HG02870 (cell line): ENCODE measurements at regions not wholly inside any gene's neighbourhood (a gene's known extent, or its start where the extent isn't known, plus 50 kb on each side); places are given as distances from the start of the nearest gene placed in this dataset.
A peak's percentile ranks its signal among the peaks of the same experiment; 100 is the strongest.
"Not testable (repeated sequence)": the region's sequence is repeated elsewhere in the genome, so short reads cannot be mapped to it uniquely, and the experiment has no call there.

Experiments used
- ATAC-seq: cut with Tn5 transposase; IDR thresholded peaks from one replicate; pipeline ENCODE4 v1.9.1; 2021; ENCODE audit warnings: mild to moderate bottlenecking, moderate library complexity; ENCODE audit not compliant: unreplicated experiment

DNA sequence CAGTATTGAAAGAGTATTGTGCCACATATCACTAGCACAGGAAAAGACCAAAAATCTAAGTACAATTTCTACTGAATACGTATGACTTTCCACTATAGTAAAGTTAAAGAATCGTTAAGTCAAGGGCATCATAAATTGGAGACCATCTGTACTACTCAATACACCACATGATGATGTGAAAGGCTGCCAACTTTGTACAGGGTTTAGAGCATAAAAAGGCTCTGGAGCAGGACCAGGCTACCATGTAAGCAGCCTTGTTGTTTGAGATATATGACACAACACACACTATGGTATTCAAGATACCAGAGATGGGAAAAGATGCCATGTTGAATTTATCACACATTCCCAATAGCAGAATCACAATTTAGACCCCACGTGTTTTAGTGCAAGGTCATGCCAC lies 294.9 kb upstream of the TRPC5 start:
- ATAC-seq, result no peak

DNA sequence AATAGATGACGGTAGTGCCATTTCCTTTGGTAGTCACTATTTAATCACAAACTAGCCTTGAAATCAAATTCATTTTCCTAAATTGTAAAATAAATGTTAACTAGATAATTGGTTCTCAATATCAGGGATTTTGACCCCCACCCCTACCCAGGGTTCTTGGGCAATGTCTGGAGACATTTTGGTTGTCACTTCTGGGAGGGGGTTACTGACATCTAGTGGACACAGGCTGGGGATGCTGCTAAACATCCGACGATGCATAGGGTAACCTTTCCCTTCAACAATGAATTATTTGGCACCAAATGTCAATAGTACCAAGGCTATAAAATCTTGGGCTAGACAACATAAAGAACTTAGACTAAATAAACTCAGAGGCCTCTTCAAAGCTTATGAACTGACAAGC lies 285.8 kb upstream of the TRPC5 start:
- ATAC-seq, result no peak

DNA sequence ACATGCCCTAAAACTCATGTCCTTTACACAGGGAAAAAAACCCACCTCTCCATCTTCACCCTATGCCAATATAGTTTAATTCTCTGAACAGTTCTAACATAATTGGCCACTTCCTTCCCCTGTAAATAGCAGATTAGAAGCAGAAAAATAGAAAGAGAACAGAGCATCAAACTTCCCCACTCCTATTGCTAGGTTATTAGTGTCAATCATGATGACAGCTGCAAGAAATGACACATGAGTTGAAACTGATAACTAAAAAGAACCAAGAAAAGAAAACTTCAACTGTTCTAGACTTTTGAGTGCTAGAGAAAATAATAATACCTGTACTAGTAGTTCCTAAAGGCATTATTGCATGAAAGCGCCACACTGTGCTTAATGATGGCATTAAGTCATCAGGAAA lies 284.5 kb upstream of the TRPC5 start:
- ATAC-seq, result no peak

DNA sequence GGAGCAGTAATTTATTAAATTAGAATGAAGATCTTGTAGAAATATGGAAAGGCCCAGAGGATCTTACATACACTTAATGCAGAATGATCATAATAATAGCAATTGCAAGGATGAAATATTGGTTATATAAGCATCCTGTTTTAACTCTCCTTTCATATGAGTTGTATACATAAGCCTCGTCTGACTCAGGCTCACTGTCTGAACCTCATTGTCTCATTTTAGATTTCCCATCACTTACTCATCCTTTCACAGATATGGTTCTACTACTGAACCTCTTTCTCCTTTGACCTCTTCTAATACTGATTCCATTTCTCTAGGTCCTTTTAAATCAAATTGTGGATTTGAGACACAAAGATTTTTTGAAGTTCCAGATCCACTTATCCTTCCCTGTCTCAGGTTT lies 277.3 kb upstream of the TRPC5 start:
- no peak for ATAC-seq

DNA sequence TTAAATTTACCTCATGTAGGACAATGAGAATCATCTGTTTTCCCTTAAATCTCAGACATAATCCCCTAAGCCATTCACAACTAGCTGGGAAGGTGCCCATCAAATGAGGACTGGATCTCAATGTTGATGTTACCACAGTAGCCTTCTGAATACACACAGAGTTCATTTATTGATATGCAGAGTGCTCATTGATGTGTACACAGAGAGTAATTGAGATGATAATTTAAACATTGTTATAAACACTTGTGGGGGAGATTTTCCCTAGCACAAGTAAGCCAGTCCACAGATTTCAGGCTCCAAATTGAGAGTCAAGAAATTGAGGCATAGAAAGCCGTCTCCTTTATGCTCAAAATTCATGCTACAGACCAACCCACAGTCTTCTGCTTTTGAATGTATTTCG lies 273.4 kb upstream of the TRPC5 start:
- ATAC-seq, result no peak

DNA sequence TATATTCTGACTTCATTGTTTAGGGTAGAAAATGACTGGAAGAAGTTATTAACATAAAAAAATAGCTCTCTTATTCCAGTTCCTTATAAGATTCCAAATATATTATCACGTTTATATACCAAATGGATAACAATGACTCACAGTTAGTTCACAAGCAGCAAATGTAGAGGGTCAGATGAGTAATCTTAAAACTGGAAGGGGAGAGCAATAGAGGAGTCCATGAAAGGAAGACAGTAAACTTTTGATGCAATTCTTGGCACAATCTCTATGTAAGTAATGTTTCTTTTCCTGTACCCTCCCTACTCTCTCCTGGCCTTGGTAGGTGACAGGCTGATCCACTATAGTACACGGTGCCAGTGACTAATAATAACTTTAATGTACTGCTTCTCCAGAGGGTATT lies 259.0 kb upstream of the TRPC5 start:
- ATAC-seq, result no peak

DNA sequence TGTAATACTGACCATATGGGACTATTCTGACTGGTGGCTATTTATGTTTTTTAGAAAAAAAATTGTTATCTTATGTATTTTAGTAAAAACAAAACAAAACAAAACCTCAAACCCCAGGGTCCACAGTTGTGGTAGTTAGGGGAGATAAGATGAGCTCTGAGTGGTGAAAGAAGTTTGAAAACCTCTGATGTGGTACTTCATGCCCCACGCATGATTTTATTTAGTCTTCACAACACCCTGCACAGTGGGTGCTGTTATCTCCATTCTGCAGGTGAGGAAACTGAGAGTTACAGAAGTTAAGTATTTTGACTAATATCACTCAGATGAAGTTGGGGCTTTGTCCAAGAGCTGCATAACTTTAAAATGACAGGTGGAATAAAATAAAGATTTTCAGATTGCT lies 230.6 kb upstream of the TRPC5 start:
- no peak for ATAC-seq

DNA sequence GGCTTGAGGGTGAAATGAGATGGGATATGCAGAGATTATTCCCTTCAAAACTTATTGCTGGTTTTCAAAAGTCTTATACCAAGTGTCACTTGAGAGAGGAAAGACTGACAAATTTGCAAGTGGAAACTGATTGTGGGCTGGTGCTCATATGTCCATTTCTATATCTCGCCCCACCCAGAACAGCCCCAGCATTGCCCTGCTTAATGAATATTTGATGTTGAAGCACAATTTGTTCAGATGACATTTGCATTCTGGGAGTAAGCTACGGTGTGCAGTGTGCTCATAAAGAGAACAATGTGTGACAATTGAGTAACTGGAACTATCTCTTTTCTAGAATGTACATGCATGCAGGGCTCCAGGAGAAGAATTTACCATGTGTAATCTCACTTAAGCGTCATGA lies 223.5 kb upstream of the TRPC5 start:
- no peak for ATAC-seq

DNA sequence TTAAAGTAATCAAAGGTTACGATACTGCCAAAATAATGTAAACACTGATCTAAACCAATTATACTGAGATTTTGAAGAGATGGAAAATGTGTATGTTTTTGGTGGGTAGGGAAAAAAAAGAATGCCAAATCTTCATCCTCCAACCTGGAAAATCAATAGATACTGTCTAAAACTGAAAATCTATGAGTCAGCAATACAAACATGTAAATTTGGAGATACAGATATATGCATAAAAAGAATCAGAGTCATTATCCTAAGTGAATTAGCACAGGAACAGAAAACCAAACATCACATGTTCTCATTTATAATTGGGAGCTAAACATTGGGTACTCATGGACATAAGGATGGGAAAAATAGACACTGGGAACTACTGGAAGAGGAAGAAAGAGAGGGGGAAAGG lies 197.4 kb upstream of the TRPC5 start:
- no peak for ATAC-seq

DNA sequence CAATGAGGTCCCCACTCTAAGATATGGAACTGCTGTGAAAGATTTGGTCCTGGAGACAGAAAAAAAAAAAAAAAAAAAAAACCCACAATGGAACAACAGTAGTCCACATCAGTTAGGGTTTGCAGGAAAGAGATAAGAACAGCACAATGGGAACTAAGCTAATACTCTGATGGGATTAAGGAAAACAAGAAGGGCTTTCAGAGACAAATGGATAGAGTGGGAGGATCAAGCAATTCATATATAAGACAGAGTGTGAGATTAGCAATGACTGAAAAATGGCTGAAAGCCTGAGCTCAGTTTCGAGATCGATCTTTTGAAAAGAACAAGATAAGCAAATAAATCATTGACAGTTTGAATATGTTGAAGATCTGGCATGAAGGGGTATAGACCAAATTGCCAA lies 188.4 kb upstream of the TRPC5 start:
- ATAC-seq, result no peak

DNA sequence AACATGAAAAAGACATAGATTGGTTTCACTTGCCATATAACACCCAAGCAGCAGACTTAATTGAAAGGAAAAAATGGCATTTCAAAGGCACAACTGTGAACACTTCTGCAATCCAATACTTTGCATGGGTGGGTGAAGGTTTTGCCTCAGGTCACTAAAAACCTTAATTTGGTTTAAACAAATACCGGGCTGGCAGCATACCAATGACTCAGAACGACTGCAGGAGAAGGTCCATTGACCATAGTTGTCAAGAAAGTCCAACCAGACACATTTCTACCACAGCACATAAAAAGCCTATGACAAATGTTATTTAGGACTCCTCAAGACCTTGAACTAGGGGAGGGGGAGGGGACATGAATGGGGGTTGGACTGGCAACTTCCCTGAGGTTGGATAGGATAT lies 183.6 kb upstream of the TRPC5 start:
- no peak for ATAC-seq

DNA sequence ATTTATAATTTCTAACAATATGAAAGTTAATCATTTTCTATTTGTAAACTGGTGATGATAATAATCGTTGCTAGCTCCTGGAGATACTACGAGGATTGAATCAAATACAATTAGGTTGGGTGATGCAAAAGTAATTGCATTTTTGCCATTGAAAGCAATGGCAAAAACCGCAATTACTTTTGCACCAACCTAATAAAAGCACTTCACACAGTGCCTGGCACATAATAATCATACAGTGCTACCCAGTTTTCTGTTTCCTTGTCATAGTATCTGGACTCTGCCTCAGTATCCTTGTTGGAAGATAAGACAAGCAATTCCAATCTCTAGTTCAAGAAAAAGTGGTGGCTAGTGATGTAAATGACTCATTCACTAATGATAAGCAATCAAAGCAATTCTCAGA lies 176.8 kb upstream of the TRPC5 start:
- no peak for ATAC-seq

DNA sequence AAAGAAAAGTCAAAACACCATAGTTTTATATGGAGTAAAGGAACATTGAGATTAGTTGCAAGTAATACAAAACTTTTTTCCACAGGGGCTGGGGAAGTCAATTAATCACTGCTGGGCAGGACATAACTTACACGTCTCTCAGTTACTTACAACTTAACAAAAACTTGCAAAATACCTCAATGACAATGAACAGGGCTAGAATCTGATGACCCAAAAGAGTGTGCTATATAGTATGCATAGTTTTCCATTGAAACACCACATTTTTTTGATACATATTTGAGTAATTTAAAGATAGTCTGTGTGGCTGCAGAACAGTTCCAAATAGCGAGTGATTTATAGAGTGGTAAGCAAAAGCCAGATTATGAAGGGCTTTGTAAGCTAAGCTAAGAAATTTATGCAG lies 172.3 kb upstream of the TRPC5 start:
- ATAC-seq, result no peak

DNA sequence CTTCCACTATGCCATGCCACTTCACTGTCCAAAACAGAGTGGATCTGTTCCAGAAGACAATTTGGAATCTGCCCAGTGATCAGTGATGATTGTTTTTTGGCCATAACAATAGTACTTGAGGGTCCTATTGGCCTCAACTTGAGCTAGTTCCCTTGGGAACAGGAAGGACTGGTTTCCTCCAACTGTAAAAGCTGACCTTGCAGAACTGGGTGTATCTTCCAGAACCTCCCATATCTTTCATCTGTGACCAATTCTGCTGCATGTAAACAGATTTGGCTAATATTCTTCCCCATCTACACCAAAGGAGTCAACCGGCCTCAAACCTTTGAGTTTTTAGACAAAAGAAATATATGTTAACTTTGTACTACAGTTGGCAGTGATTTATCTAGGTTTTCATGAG lies 165.1 kb upstream of the TRPC5 start:
- no peak for ATAC-seq

DNA sequence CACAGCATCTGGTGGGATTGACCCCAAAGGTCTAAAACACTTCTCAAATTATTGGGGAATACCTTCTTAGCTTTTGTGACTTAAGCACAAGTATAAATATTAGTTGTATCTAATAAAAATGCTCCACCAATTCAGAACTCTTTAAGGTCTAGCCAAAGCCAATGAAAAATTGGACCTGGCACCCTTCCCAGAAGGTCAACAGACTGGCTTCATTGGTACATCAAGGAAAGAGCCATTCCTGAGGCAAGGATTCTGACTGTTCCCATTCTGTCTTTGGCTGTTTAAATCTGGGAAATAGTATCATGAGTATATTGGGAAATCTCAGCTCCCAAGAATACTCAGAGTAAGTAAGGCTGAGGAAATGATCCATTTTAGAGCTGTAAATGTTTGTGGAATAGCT lies 153.0 kb upstream of the TRPC5 start:
- no peak for ATAC-seq

DNA sequence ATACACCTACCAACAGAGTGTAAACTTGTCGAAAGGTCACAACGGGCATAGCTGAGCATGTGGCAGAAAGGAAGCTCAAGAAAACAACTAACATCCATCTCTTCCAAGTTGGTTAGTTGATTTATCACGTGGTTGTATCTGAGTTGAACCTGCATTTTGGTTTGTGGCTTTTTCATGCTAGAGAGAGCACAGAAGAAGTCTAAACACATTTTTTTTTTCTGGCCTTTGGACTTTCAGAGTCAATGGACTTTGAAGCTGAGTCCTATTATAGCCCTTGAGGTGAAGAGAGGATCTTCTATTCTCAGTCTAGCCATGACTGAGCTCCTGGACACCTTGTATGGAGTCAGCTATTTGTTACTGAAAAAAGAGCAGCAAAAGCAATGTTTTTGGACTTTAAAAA lies 150.6 kb upstream of the TRPC5 start:
- ATAC-seq, result no peak

DNA sequence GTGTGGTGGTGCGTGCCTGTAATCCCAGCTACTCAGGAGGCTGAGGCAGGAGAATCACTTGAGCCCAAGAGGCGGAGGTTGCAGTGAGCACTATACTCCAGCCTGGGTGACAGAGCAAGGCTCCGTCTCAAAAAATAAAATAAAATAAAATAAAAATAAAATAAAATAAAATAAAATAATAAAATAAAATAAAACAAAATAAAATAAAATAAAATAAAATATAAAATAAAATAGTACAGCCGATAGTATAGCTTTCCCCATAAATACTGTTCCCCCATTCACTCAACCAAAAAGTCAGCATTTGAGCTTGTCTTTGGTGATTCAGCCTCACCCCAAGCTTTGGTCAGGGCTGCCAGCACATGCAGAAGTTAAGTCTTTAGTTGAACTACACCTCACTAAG lies 144.2 kb upstream of the TRPC5 start:
- not testable (repeated sequence) for ATAC-seq

DNA sequence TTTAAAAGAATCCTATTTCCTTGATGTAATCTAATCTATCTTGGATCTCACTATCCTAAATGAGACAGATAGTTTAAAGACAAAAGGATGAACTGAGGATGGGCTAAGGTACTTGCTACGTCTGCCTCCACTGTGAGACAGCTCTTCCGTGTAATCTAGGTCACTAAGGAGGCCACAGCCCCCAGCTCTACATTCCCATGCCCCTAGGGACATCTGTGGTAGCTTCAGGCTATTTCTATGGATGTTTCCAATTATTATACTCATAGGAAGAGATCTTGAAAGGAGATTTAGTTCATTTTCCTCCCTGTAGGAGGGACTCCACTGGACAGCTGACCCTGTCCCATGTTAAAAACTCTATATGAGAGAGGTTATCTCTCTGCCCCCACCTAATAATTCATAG lies 140.8 kb upstream of the TRPC5 start:
- ATAC-seq, result no peak

DNA sequence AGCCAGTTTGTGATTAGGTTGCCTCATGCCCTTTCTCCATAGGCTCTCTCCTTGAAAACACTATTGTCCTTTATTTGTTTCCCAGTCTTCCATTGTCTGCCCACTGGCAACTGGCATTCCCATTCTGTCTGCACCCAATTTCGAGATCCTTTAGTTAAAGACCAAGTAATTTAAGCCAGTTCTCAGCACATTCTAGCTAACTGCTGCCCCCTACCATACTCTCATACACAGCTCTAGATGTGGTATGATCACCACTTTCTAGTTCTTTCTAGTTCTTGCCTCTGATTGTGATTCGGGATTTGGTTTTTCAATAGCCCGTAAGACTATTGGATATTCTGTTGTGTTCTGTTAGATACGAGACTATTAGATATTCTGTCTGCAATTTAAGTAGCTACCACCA lies 135.8 kb upstream of the TRPC5 start:
- no peak for ATAC-seq

DNA sequence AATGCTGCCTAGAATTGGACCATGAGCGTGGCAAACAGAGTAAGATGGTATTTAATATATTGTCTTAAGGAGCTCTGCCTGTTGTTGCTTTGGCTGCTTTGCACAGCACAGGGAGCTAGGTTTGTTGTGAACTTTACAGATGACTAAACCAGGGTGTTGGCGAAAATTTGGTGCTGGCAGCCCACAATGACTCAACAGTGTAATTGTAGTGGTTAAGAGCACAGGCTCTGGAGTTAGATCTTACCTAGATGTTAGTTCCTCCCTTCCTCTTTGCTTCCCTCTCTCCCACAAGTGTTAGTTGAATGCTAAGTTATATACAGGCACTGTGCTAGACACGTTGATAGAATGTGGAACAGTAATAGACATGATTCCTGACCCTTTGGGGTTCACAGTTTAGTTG lies 128.9 kb upstream of the TRPC5 start:
- peak; percentile 97 for ATAC-seq

DNA sequence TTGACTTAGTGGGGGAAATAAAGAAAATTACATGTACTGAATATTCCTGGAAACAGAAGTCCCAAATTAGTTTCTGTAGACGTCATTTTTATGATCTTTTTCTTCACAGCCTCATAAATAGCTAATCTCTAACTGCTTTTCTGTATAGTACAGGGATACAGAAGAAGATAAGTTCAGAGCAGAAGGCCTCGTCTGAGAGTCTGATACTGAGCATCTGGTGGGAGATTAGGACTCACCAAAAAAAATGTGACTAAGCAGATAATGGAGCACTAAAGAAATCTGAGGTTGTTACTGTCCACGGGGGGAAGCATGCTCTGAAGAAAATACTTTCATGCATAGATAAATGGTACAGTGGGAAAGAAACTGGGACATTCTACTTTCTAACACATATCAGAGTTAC lies 115.3 kb upstream of the TRPC5 start:
- no peak for ATAC-seq

DNA sequence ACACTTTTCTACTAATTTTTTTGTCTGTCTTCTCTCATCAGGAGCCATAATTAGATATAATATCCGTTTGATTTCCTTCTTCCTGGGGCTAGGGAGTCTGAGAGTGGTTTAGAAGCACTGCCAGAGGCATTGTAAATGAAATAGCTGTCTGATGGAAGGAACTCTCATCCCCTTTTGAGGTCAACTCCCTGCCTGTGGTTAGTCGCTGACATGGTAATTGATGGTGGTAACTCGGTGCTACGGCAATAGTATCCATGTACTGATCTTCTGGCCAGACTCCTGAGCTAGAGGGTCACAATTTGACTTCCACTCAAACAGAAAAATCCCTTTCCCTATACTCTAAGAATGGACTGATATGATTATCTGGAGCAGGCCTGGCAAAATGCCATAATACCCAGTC lies 108.1 kb upstream of the TRPC5 start:
- no peak for ATAC-seq

DNA sequence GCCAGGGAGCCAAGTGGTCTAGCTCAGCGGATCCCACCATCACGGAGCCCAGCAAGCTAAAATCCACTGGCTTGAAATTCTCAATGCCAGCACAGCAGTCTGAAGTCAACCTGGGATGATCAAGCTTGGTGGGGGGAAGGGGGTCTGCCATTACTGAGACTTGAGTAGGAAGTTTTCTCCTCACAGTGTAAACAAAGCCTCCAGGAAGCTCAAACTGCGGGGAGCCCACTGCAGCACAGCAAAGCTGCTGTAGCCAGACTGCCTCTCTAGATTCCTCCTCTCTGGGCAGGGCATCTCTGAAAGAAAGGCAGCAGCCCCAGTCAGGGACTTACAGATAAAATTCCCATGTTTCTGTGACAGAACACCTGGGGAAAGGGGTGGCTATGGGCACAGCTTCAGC lies 98.8 kb upstream of the TRPC5 start:
- not testable (repeated sequence) for ATAC-seq

DNA sequence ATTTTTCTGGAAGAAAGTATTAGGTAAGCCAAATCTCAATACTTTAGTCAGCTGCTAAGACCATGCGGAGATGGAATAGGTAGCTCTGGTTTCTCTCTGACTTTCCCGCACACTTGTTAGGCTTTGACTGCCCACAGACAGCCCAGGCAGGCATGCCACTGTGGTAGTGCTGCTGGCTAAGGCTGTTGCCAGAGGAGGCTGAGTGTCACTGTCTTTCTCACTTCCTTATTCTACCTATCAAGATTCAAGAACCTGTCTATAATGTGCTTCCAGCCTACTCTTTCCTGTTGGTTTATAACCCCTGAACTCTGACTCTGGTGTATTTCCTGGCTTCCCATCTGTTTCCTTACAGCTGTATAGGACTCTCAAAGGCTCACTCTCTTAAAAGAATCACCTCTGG lies 81.8 kb upstream of the TRPC5 start:
- no peak for ATAC-seq
